ENCODE measurements at regions not wholly inside any gene's neighbourhood (a gene's known extent, or its start where the extent isn't known, plus 50 kb on each side); places are given as distances from the start of the nearest gene placed in this dataset.

DNA sequence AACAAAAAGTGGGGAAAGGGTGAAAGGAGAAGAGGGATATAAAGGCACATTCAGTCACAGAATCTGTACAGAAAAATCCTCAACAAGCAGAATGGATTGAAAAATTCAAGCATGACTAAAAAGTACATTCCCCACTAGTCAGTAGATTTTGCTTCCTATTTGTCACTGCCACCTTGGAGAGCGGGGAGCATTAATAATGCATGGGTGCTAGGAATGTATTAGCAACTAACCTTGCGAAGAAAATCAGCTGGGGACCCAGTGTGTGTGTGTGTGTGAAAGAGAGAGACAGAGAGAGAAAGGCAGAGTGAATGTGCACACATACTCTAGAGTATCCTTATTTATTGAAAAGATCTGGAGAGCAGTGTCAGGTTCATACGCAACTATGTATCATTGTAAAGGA is 968.7 kb upstream of the ZEB2 start:
- H3K27me3 ChIP-seq (ENCODE audit: insufficient read depth, poor library complexity, severe bottlenecking) = no peaks in the 10 kb centered on the region
- no peak for DNase-seq (ENCODE audit: low read depth in 1 of 2, low spot score in 1 of 2)
- TF ChIP-seq SPI1 (IDR thresholded peaks at IDR 0.05; ENCODE audit: borderline replicate concordance, low read depth) = no peak
- TF ChIP-seq GABPA (IDR thresholded peaks at IDR 0.05; ENCODE audit: low read depth) = no peak
- TF ChIP-seq, protein P1, sequence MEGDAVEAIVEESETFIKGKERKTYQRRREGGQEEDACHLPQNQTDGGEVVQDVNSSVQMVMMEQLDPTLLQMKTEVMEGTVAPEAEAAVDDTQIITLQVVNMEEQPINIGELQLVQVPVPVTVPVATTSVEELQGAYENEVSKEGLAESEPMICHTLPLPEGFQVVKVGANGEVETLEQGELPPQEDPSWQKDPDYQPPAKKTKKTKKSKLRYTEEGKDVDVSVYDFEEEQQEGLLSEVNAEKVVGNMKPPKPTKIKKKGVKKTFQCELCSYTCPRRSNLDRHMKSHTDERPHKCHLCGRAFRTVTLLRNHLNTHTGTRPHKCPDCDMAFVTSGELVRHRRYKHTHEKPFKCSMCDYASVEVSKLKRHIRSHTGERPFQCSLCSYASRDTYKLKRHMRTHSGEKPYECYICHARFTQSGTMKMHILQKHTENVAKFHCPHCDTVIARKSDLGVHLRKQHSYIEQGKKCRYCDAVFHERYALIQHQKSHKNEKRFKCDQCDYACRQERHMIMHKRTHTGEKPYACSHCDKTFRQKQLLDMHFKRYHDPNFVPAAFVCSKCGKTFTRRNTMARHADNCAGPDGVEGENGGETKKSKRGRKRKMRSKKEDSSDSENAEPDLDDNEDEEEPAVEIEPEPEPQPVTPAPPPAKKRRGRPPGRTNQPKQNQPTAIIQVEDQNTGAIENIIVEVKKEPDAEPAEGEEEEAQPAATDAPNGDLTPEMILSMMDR (IDR thresholded peaks at IDR 0.05; ENCODE audit: insufficient read depth, low read length) = no peak
- TF ChIP-seq, protein P2, sequence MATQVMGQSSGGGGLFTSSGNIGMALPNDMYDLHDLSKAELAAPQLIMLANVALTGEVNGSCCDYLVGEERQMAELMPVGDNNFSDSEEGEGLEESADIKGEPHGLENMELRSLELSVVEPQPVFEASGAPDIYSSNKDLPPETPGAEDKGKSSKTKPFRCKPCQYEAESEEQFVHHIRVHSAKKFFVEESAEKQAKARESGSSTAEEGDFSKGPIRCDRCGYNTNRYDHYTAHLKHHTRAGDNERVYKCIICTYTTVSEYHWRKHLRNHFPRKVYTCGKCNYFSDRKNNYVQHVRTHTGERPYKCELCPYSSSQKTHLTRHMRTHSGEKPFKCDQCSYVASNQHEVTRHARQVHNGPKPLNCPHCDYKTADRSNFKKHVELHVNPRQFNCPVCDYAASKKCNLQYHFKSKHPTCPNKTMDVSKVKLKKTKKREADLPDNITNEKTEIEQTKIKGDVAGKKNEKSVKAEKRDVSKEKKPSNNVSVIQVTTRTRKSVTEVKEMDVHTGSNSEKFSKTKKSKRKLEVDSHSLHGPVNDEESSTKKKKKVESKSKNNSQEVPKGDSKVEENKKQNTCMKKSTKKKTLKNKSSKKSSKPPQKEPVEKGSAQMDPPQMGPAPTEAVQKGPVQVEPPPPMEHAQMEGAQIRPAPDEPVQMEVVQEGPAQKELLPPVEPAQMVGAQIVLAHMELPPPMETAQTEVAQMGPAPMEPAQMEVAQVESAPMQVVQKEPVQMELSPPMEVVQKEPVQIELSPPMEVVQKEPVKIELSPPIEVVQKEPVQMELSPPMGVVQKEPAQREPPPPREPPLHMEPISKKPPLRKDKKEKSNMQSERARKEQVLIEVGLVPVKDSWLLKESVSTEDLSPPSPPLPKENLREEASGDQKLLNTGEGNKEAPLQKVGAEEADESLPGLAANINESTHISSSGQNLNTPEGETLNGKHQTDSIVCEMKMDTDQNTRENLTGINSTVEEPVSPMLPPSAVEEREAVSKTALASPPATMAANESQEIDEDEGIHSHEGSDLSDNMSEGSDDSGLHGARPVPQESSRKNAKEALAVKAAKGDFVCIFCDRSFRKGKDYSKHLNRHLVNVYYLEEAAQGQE (IDR thresholded peaks at IDR 0.05; ENCODE audit: insufficient replicate concordance, low read depth) = no peak
- TF ChIP-seq POLR2AphosphoS5 (IDR thresholded peaks at IDR 0.05; ENCODE audit: low read depth) = no peak

GRCh38 chr2:145484448-145485097 is 964.7 kb upstream of the ZEB2 start:
- DNase-seq (ENCODE audit: low read depth in 1 of 2, low spot score in 1 of 2) = peak in 1 of 2 experiments; percentile 4
- Histone ChIP-seq H3K4me3 (replicated peaks; ENCODE audit: insufficient read depth, low read length) (no peak overlapping the region), H3K27me3 (ENCODE audit: insufficient read depth, poor library complexity, severe bottlenecking) (no peaks in the 10 kb centered on the region), H3K27ac (replicated peaks) (no peak overlapping the region)
- TF ChIP-seq POLR2AphosphoS5 (IDR thresholded peaks at IDR 0.05; ENCODE audit: low read depth) (no peak), GABPA (IDR thresholded peaks at IDR 0.05; ENCODE audit: low read depth) (no peak), SPI1 (IDR thresholded peaks at IDR 0.05; ENCODE audit: borderline replicate concordance, low read depth) (no peak)
- TF ChIP-seq, protein P2 (IDR thresholded peaks at IDR 0.05; ENCODE audit: insufficient replicate concordance, low read depth) = no peak
- TF ChIP-seq, protein P1 (IDR thresholded peaks at IDR 0.05; ENCODE audit: insufficient read depth, low read length) = no peak

More for the DNA sequence above, 968.7 kb upstream of the ZEB2 start:
- no peak overlapping the region for H3K27ac ChIP-seq (replicated peaks)
- no peak overlapping the region for H3K4me3 ChIP-seq (replicated peaks; ENCODE audit: insufficient read depth, low read length)

DNA sequence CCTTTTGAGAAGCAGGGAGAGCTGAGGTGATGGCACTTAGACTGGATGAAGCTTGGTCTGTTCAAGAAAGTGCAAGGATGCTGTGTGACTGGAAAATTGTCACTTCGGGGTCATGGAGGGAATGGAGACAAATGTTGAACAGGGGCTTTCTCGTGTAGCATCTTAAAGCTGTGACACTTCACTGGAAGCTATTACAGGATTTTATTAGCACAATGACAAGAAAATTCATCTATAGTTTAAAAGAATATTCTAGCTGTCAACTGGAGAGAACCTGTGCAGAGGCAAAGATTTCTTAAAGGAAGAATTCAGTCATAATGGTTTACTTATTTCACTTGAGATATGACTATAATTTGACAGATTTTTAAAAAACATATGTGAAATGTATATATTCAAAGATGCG is 963.9 kb upstream of the ZEB2 start:
- no peak for DNase-seq (ENCODE audit: low read depth in 1 of 2, low spot score in 1 of 2)
- Histone ChIP-seq H3K27me3 (ENCODE audit: insufficient read depth, poor library complexity, severe bottlenecking) (no peaks in the 10 kb centered on the region), H3K27ac (replicated peaks) (no peak overlapping the region), H3K4me3 (replicated peaks; ENCODE audit: insufficient read depth, low read length) (no peak overlapping the region)
- no peak for TF ChIP-seq POLR2AphosphoS5 (IDR thresholded peaks at IDR 0.05; ENCODE audit: low read depth)
- TF ChIP-seq, protein P1 (IDR thresholded peaks at IDR 0.05; ENCODE audit: insufficient read depth, low read length) = no peak
- no peak for TF ChIP-seq SPI1 (IDR thresholded peaks at IDR 0.05; ENCODE audit: borderline replicate concordance, low read depth)
- TF ChIP-seq GABPA (IDR thresholded peaks at IDR 0.05; ENCODE audit: low read depth) = no peak
- TF ChIP-seq, protein P2 (IDR thresholded peaks at IDR 0.05; ENCODE audit: insufficient replicate concordance, low read depth) = no peak

All from HL-60 (cell line).